Retinal pigment epithelial cell (primary cell): ENCODE measurements at regions not wholly inside any gene's neighbourhood (a gene's known extent, or its start where the extent isn't known, plus 50 kb on each side); places are given as distances from the start of the nearest gene placed in this dataset.

Source experiments
- DNase-seq: peaks from one replicate; pipeline ENCODE4 v3.0.0-alpha.2; 2010; ENCODE audit warnings: low read depth
- H3K4me3 ChIP-seq: 2 replicates; pipeline ENCODE4 v1.5.1; 2011; ENCODE audit warnings: mild to moderate bottlenecking, low read length, control low read depth, moderate library complexity
- CTCF ChIP-seq: conservative IDR thresholded peaks from 2 replicates; pipeline ENCODE4 v1.5.1; 2011; ENCODE audit warnings: low read depth, low read length, control low read depth, inconsistent platforms

GRCh38 chr3:141434255-141434654 lies 52.6 kb upstream of the RASA2 start:
- no peak for TF ChIP-seq CTCF
- H3K4me3 ChIP-seq: no peak overlapping the region
- no peak for DNase-seq

- DNase-seq: no peak
- TF ChIP-seq CTCF: no peak
- H3K4me3 ChIP-seq: no peak overlapping the region
Measured at GRCh38 chr3:141436180-141436579, 50.6 kb upstream of the RASA2 start.
